H9 (cell line): ENCODE measurements at regions not wholly inside any gene's neighbourhood (a gene's known extent, or its start where the extent isn't known, plus 50 kb on each side); places are given as distances from the start of the nearest gene placed in this dataset.

ENCODE experiments used
- DNase-seq: peaks from one replicate; pipeline ENCODE4 v3.0.0-alpha.2; 2017
- H2AFZ ChIP-seq: one replicate; pipeline ENCODE4 v1.6.1; 2013; ENCODE audit warnings: mild to moderate bottlenecking, low read length, control low read depth, moderate library complexity
- H2AK5ac ChIP-seq: 2 replicates; pipeline ENCODE4 v1.6.1; 2013; ENCODE audit warnings: low read length, control low read depth, mixed read lengths; ENCODE audit not compliant: insufficient read length
- H2BK120ac ChIP-seq: one replicate; pipeline ENCODE4 v1.6.1; 2013; ENCODE audit warnings: low read depth, mild to moderate bottlenecking, low read length, control low read depth, inconsistent platforms; ENCODE audit not compliant: poor library complexity, severe bottlenecking
- H2BK12ac ChIP-seq: 2 replicates; pipeline ENCODE4 v1.6.1; 2013; ENCODE audit warnings: low read length, control low read depth, mixed read lengths, low read depth; ENCODE audit not compliant: insufficient read length
- H2BK15ac ChIP-seq: 2 replicates; pipeline ENCODE4 v1.6.1; 2013; ENCODE audit warnings: low read depth, low read length, control low read depth
- H2BK20ac ChIP-seq: one replicate; pipeline ENCODE4 v1.6.1; 2013; ENCODE audit warnings: low read depth, mild to moderate bottlenecking, low read length, control low read depth, inconsistent platforms; ENCODE audit not compliant: poor library complexity, severe bottlenecking
- H2BK5ac ChIP-seq: 2 replicates; pipeline ENCODE4 v1.6.1; 2013; ENCODE audit warnings: low read length, control low read depth, mixed read lengths; ENCODE audit not compliant: insufficient read length
- H3K14ac ChIP-seq: 2 replicates; pipeline ENCODE4 v1.6.1; 2013; ENCODE audit warnings: low read length, control low read depth; ENCODE audit not compliant: insufficient read depth
- H3K18ac ChIP-seq: 2 replicates; pipeline ENCODE4 v1.6.1; 2013; ENCODE audit warnings: low read depth, mild to moderate bottlenecking, mixed read lengths, low read length, control low read depth; ENCODE audit not compliant: insufficient read length
- H3K23ac ChIP-seq: 2 replicates; pipeline ENCODE4 v1.6.1; 2013; ENCODE audit warnings: low read length, control low read depth, mixed read lengths, low read depth; ENCODE audit not compliant: insufficient read length
- H3K23me2 ChIP-seq: 2 replicates; pipeline ENCODE4 v1.6.1; 2013; ENCODE audit warnings: low read depth, mild to moderate bottlenecking, mixed read lengths, low read length, control low read depth; ENCODE audit not compliant: insufficient read length, poor library complexity, severe bottlenecking
- H3K27ac ChIP-seq: 2 replicates; pipeline ENCODE4 v1.5.1; 2013; ENCODE audit warnings: low read length, control low read depth, mixed read lengths, low read depth; ENCODE audit not compliant: insufficient read length
- H3K27me3 ChIP-seq: 2 replicates; pipeline ENCODE4 v1.6.1; 2013; ENCODE audit warnings: low read length, control low read depth, inconsistent platforms; ENCODE audit not compliant: insufficient read depth
- H3K4ac ChIP-seq: 2 replicates; pipeline ENCODE4 v1.6.1; 2013; ENCODE audit warnings: low read depth, mild to moderate bottlenecking, control low read depth, inconsistent platforms, low read length, moderate library complexity
- H3K4me1 ChIP-seq: 2 replicates; pipeline ENCODE4 v1.6.1; 2013; ENCODE audit warnings: low read length, control low read depth, inconsistent platforms; ENCODE audit not compliant: insufficient read depth
- H3K4me2 ChIP-seq: 2 replicates; pipeline ENCODE4 v1.6.1; 2013; ENCODE audit warnings: low read length, control low read depth, mixed read lengths; ENCODE audit not compliant: insufficient read length, insufficient read depth
- H3K56ac ChIP-seq: 2 replicates; pipeline ENCODE4 v1.6.1; 2013; ENCODE audit warnings: low read depth, mild to moderate bottlenecking, mixed read lengths, low read length, control low read depth; ENCODE audit not compliant: insufficient read length
- H3K79me1 ChIP-seq: 2 replicates; pipeline ENCODE4 v1.6.1; 2013; ENCODE audit warnings: low read depth, mild to moderate bottlenecking, moderate library complexity, low read length, control low read depth, inconsistent platforms; ENCODE audit not compliant: insufficient read depth, poor library complexity, severe bottlenecking
- H3K79me2 ChIP-seq: 2 replicates; pipeline ENCODE4 v1.6.1; 2013; ENCODE audit warnings: low read length, control low read depth, inconsistent platforms; ENCODE audit not compliant: insufficient read depth
- H3K9ac ChIP-seq: 2 replicates; pipeline ENCODE4 v1.6.1; 2013; ENCODE audit warnings: low read length, control low read depth, mixed read lengths; ENCODE audit not compliant: insufficient read length; ENCODE audit errors: extremely low read depth
- H3K9me3 ChIP-seq: one replicate; pipeline ENCODE4 v1.6.1; 2013; ENCODE audit warnings: low read depth, low read length, inconsistent platforms; ENCODE audit not compliant: control insufficient read depth
- H3T11ph ChIP-seq: one replicate; pipeline ENCODE4 v1.6.1; 2013; ENCODE audit warnings: mild to moderate bottlenecking, low read length, control low read depth, inconsistent platforms
- H4K20me1 ChIP-seq: one replicate; pipeline ENCODE4 v1.6.1; 2013; ENCODE audit not compliant: control insufficient read depth, insufficient read length, insufficient read depth
- H4K5ac ChIP-seq: 2 replicates; pipeline ENCODE4 v1.6.1; 2013; ENCODE audit warnings: low read depth, mild to moderate bottlenecking, mixed read lengths, low read length, control low read depth; ENCODE audit not compliant: insufficient read length
- H4K8ac ChIP-seq: replicated peaks from 2 replicates; pipeline ENCODE4 v1.6.1; 2013; ENCODE audit warnings: low read length, control low read depth, mixed read lengths, low read depth; ENCODE audit not compliant: insufficient read length
- H4K91ac ChIP-seq: 2 replicates; pipeline ENCODE4 v1.6.1; 2013; ENCODE audit warnings: low read depth, mild to moderate bottlenecking, moderate library complexity, mixed read lengths, low read length, control low read depth; ENCODE audit not compliant: insufficient read length
- H3K27ac Mint-ChIP-seq, 3 experiments: 2 replicates in 2 of 3; 3 replicates in 1 of 3; pipeline ENCODE4 v1.8.0; 2020 to 2021; ENCODE audit warnings: mixed read lengths in 3 of 3, mild to moderate bottlenecking in 1 of 3, moderate library complexity in 1 of 3
- H3K27me3 Mint-ChIP-seq: 2 replicates; pipeline ENCODE4 v1.8.0; 2021; ENCODE audit warnings: low read depth, mild to moderate bottlenecking, moderate library complexity, mixed read lengths
- H3K36me3 Mint-ChIP-seq, 3 experiments: 2 replicates in 2 of 3; 3 replicates in 1 of 3; pipeline ENCODE4 v1.8.0; 2020 to 2021; ENCODE audit warnings: low read depth in 3 of 3, mixed read lengths in 3 of 3; ENCODE audit not compliant: insufficient read depth in 1 of 3
- H3K4me1 Mint-ChIP-seq, 2 experiments: 2 replicates each; pipeline ENCODE4 v1.8.0; 2020; ENCODE audit warnings: mixed read lengths in 2 of 2
- H3K4me3 Mint-ChIP-seq, 2 experiments: 2 replicates in 1 of 2; 3 replicates in 1 of 2; pipeline ENCODE4 v1.8.0; 2020 to 2021; ENCODE audit warnings: mild to moderate bottlenecking in 2 of 2, mixed read lengths in 2 of 2, moderate library complexity in 1 of 2
- H3K9me3 Mint-ChIP-seq, 2 experiments: 2 replicates in 1 of 2; 3 replicates in 1 of 2; pipeline ENCODE4 v1.8.0; 2020; ENCODE audit warnings: mild to moderate bottlenecking in 2 of 2, mixed read lengths in 2 of 2, moderate library complexity in 1 of 2
- CTCF ChIP-seq: fragments of 200-600 bp; sonication (generic); conservative IDR thresholded peaks from 3 replicates; pipeline ENCODE4 v1.8.0; 2021; ENCODE audit warnings: antibody characterized with exemption, mild to moderate bottlenecking
- WGBS: extraction: QIAGEN DNeasy Blood & Tissue Kit; methylation state at CpG from one replicate; pipeline ENCODE4 v1.1.7; 2013; ENCODE audit warnings: missing lambda C conversion rate, low lambda C conversion rate, mixed read lengths; ENCODE audit not compliant: insufficient read length; ENCODE audit errors: extremely low coverage; 5-methylcytosine and 5-hydroxymethylcytosine counted together

GRCh38 chr3:153967260-153967659, 153.9 kb upstream of the ARHGEF26 start:
- H3K4me3 Mint-ChIP-seq = no peak overlapping the region

More at GRCh38 chr3:153967260-153967659, 153.9 kb upstream of the ARHGEF26 start:
- Histone ChIP-seq H4K91ac (no peak overlapping the region), H3K4me1 (no peaks in the 10 kb centered on the region), H2AK5ac (no peak overlapping the region), H3K14ac (no peak overlapping the region), H2AFZ (no peak overlapping the region), H3K56ac (no peak overlapping the region), H3K23ac (no peak overlapping the region), H3K9me3 (no peaks in the 10 kb centered on the region), H3K27me3 (no peaks in the 10 kb centered on the region), H2BK120ac (no peak overlapping the region), H3K79me1 (no peaks in the 10 kb centered on the region), H3K23me2 (no peaks in the 10 kb centered on the region), H4K20me1 (no peaks in the 10 kb centered on the region), H2BK12ac (no peak overlapping the region), H3T11ph (no peak overlapping the region), H3K27ac (no peak overlapping the region), H3K4me2 (no peak overlapping the region), H2BK15ac (no peak overlapping the region), H4K8ac (no peak overlapping the region), H2BK5ac (no peak overlapping the region), H4K5ac (no peak overlapping the region), H3K18ac (no peak overlapping the region), H3K4ac (no peak overlapping the region), H3K9ac (no peak overlapping the region), H2BK20ac (no peak overlapping the region), H3K79me2 (no peaks in the 10 kb centered on the region)
- no peaks in the 10 kb centered on the region for H3K27me3 Mint-ChIP-seq
- H3K27ac Mint-ChIP-seq = no peak overlapping the region
- no CpG with 5 or more reads among the region's 2 CpGs for WGBS
- peaks cover 2 to 3% of the 10 kb centered on the region in 2 experiments; a peak in 2 of 5 replicates for H3K9me3 Mint-ChIP-seq
- no peak for DNase-seq
- no peaks in the 10 kb centered on the region for H3K4me1 Mint-ChIP-seq
- no peaks in the 10 kb centered on the region for H3K36me3 Mint-ChIP-seq
- TF ChIP-seq CTCF = no peak
